Right ventricle myocardium superior (tissue), 1 donor: ENCODE measurements at regions not wholly inside any gene's neighbourhood (a gene's known extent, or its start where the extent isn't known, plus 50 kb on each side); places are given as distances from the start of the nearest gene placed in this dataset.
A peak's percentile ranks its signal among the peaks of the same experiment; 100 is the strongest.

Experiments used
- ATAC-seq: fragments of 200-7000 bp; cut with Tn5 transposase; one replicate; pipeline ENCODE4 v1.9.1; 2020; ENCODE audit warnings: mild to moderate bottlenecking; ENCODE audit not compliant: poor library complexity
- DNase-seq: peaks from one replicate; pipeline ENCODE4 v3.0.0-alpha.2; 2020
- intact Hi-C: fragments of 100-400 bp; cut with DNase I; formaldehyde crosslinking; loops from one replicate; pipeline ENCODE4 v1.11.2; 2022
- donor health status: DM: no; HTN: yes; CAD: no; lungs with severe emphysema.

GRCh38 chr10:121148921-121149320 lies 297.8 kb downstream of the WDR11 start:
- DNase-seq (no peak), ATAC-seq (no peak)
- intact Hi-C loops, result no loop called here

- intact Hi-C loops, result no loop called here
- ATAC-seq (no peak), DNase-seq (no peak)
These were observed 300.9 kb downstream of the WDR11 start for GRCh38 chr10:121152033-121152432.

DNA sequence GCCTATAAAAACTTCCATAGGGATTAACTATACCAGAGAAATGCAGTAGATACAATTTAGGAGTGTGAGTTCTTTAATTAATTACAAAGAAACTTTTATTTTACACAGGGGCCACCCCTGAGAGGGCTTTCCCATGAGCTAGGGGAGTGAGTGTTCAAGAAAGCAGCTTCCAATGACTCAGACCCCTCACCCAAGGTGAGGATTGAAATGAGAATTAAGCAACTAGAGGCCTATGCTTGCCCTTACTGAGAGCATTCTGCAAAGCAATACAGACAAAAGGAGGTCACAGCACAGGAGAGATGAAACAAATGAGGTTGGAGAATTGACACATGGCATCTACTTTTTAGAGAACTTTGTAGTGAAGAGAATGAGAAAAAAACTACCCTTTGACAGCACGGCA lies 301.8 kb downstream of the WDR11 start:
- DNase-seq, result no peak
- intact Hi-C loops, result no loop called here
- ATAC-seq, result no peak

DNA sequence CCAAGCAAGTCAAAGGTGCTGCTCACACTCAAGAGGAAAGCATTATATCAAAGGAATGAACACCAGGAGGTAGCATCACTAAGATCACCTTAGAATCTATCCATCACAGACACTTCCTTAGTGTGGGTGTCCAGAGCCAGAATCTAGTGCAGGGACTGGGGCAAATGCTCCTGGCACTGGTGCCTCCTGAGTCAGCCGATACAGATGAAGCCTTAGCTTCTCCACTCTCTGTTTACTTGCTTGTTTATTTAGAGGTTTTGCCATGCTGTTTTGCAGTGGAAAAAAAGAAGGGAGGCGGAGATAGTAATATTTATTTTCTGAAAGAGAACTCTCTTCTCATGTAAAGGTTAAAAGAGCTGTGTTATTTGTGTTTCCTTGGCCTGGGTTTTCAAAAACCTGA lies 303.1 kb downstream of the WDR11 start:
- intact Hi-C loops, result no loop called here
- ATAC-seq (no peak), DNase-seq (no peak)

DNA sequence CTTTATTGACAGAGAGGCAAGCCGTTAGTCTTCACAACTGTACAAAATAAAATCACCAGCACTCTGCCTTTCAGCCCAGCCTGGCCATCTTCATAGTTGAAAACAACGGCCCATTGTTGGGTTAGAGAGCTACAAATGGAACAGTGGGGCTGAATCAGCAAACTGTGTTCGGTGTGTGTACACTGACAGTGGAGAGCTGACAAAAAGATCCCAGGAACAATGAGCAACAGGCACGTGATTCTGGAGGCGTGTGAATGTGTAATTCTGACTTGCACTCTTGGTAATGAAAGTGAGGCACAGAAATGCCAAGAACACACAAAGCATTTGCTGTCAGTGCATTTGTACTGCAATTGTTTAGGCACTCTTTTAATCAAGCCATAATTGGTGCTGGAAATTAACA lies 303.7 kb downstream of the WDR11 start:
- intact Hi-C loops, result no loop called here
- DNase-seq (no peak), ATAC-seq (no peak)

GRCh38 chr10:121155742-121156474 lies 304.7 kb downstream of the WDR11 start:
- DNase-seq, result no peak
- intact Hi-C loops, result no loop called here
- ATAC-seq, result no peak

DNA sequence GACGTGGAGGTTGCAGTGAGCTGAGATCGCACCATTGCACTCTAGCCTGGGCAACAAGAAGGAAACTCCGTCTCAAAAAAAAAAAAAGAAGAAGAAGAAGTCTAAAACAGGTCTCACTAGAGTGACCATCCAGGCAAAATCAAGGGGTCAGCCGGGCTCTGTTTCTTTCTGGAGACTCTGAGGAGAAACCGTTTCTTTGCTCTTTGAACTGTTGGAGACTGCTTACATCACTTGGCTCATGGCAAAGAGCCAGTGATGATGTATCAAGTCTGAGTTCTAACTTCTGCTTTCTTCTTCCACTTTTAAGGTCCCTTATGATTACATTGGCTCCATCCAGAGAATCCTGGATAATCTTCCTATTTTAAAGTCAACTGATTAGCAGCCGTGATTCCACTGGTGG lies 306.8 kb downstream of the WDR11 start:
- intact Hi-C loops, result no loop called here
- ATAC-seq (peak; percentile 41), DNase-seq (peak; percentile 43)

- DNase-seq, result no peak
- no peak for ATAC-seq
- intact Hi-C loops, result no loop called here
These were observed 307.9 kb downstream of the WDR11 start for GRCh38 chr10:121158988-121159579.

DNA sequence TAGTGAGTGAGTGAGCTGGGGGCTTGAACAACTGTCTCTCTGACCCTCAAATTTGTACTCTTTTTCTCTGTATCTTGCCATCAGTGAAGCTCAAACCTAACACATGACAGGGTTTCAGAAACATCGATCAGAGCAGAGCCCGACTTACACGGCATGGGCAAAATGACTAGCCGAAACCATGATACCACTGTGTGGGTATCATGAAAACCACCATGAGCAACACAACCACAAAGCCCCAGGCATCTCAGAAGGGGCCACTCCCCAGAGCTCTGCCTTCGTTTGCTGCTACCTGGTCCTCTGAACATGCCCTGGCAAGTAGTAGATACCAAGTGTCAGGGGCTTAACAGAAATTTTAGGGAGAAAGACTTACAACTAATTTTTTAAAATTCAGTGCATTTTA lies 308.5 kb downstream of the WDR11 start:
- ATAC-seq (no peak), DNase-seq (no peak)
- intact Hi-C loops, result no loop called here

- intact Hi-C loops, result no loop called here
- DNase-seq (no peak), ATAC-seq (no peak)
These were observed 314.1 kb downstream of the WDR11 start for GRCh38 chr10:121165276-121165675.

DNA sequence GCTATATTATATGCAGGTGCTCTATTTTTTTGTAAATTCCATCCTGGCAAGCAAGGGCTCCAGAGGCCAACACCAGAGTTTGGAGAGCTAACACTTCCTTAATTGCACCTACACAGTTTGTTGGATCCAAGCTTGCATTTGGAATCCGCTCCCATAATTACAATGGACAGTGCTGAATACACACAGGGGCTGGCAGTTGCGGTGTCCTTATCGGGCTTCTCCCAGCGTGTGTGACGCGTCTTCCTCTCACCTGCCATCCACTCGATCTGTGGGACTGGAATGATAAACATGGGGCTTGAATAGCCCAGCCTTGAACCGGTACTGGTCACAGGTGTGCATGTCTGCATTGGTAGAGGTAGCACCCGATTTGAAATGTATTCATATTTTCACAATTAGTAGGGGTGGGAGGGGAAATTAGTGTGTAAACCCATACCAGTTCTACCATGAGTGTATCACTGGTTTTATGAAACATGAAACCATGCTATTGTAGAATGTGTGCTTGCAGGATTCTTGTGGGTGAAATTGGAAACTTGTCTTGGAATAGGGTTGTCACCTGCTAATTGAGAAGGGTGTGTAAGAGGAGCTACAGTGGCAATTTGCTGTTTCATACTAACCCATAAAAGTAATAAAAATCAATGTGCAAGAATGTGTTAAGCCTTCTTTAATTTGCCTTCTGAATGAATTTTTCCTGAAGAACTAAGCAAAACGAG lies 316.5 kb downstream of the WDR11 start:
- DNase-seq (no peak), ATAC-seq (no peak)
- intact Hi-C loops, result no loop called here

DNA sequence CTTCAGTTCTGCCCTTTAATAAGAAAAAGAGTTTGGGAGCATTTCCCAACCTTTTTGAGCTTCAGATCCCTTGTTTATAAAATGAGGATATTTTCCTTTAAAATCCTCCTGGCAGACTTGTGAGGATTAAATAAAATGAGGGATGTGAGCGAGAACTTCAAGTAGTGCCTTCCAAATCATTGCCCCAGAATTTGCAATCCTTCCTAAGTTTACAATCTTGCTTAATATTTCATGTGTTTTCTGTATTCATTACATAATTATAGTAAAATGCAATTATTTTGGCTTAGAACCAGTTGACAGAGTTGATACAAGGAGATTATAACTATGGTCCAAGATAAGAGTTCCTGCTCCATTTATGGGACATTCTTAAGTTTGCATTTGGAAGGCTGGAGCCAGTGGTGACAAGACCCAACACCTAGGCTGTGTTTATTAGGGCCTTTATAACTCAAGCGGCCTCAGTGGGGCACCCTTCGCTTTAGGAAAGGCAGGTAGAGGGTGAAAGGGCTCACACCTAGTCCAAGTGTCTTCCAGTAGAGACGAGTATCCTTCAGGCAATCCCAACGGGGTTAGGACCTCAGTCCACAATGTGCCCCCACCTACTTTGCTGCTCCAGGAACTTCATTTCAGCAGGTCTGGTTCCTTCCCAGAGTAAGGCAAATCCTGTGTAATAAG lies 317.5 kb downstream of the WDR11 start:
- no peak for DNase-seq
- ATAC-seq, result no peak
- intact Hi-C loops, result no loop called here

DNA sequence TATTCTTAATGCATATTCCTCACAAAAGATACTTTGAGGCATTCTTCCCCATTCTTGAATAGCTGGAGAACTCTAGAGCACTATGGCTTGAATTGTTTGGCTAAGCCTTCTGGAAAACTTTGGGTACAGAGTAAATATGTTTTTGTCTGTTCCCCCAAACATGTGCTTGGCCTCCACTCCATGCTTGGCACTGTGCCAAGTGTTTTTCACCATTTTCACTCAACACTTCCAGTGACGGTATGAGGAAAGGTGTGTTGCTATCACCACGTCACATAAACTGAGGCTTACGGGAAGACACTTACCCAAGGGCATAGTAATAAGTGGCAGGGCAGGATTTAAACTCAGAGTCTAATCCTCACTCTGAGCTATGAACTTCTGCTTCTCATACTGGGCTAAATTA lies 318.2 kb downstream of the WDR11 start:
- ATAC-seq (no peak), DNase-seq (no peak)
- intact Hi-C loops, result no loop called here

- DNase-seq, result no peak
- ATAC-seq, result no peak
- intact Hi-C loops, result no loop called here
These were observed 320.9 kb downstream of the WDR11 start for GRCh38 chr10:121171825-121172787.

DNA sequence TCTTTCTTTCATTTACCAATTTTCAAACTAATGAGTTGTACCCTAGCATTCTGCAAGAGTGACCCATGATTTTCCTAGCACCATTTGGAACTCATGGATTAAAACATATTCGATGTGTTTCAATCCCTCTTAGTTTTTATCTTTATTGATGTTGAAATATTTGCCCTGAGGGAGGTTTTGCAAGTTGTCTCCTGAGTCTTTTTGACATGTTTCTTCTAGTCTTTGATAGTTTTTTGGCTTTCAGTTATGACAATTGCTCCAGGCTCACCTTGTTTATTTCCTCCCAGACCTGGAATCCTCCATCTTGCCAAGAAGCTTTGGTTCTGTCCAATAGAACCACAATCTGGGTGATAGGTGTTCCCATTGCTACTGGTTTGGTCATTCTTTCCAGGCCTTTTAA lies 327.8 kb downstream of the WDR11 start:
- intact Hi-C loops, result no loop called here
- ATAC-seq, result no peak
- no peak for DNase-seq

GRCh38 chr10:121182219-121182618 lies 331.1 kb downstream of the WDR11 start:
- intact Hi-C loops, result no loop called here
- no peak for DNase-seq
- ATAC-seq, result no peak

DNA sequence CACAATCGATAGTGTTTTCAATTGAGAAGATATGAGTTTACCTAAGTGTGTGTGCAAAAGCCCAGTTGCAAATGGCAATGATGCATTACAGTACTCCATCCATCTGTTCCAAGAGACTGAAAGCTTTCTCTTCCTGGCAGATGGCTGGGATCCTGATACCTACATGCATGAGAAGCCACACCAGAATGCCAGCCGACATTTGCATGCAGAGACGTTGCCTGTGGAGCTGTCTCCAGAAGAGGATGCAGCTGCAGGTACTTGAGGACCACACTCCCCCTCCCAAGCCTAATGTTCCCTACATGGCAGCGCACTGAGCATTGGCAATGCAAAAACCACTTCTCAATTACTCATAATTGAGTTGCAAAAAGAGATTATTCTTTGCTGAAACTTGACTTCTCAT lies 332.1 kb downstream of the WDR11 start:
- ATAC-seq (no peak), DNase-seq (no peak)
- intact Hi-C loops, result no loop called here

DNA sequence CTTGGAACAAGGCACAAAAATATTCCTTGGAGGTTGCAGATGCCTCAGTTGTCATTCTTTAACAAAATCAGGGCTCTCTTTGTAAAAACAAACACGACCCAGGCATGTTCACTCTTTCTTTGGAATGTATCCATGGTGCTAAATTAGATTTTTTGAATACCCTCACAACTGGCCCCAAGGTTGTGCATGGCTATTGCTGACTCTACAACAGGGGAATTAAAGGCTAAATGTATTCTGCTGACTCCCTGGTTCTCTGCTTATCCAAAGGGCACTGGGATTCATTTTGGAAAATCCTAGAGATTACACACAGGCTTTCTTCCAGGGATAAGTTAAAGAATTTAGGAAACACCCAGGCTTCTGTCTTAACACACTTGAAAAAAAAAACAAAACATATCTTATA lies 332.5 kb downstream of the WDR11 start:
- no peak for ATAC-seq
- intact Hi-C loops, result no loop called here
- DNase-seq, result no peak
